Activated CD8-positive, alpha-beta T cell treated with anti-CD3 and anti-CD28 coated beads for 36 hours (primary cell): ENCODE measurements at regions not wholly inside any gene's neighbourhood (a gene's known extent, or its start where the extent isn't known, plus 50 kb on each side); places are given as distances from the start of the nearest gene placed in this dataset.

ENCODE experiments used
- ATAC-seq: fragments of 200-7000 bp; cut with Tn5 transposase; one replicate; pipeline ENCODE4 v1.10.0; 2021; ENCODE audit warnings: mild to moderate bottlenecking, moderate library complexity
- CTCF ChIA-PET: fragments of 350-600 bp; sonication (Branson Sonifier 250); formaldehyde crosslinking; loops from one replicate; lab custom pipeline; 2021; ENCODE audit warnings: antibody characterized with exemption; lab: Charles Lee
- POLR2A ChIA-PET: fragments of 350-600 bp; sonication (Branson Sonifier 250); formaldehyde crosslinking; loops from one replicate; lab custom pipeline; 2021; ENCODE audit warnings: antibody characterized with exemption; lab: Charles Lee
- DNase-seq: peaks from one replicate; pipeline ENCODE4 v3.0.0-alpha.2; 2020
- H3K27ac Mint-ChIP-seq: one replicate; pipeline ENCODE4 v1.8.0; 2021; ENCODE audit warnings: mild to moderate bottlenecking, mixed read lengths
- H3K27me3 Mint-ChIP-seq: one replicate; pipeline ENCODE4 v1.8.0; 2021; ENCODE audit warnings: mixed read lengths
- H3K36me3 Mint-ChIP-seq: one replicate; pipeline ENCODE4 v1.8.0; 2021; ENCODE audit warnings: low read depth, mixed read lengths
- H3K4me1 Mint-ChIP-seq: one replicate; pipeline ENCODE4 v1.8.0; 2021; ENCODE audit warnings: low read depth, mixed read lengths
- H3K4me3 Mint-ChIP-seq: one replicate; pipeline ENCODE4 v1.8.0; 2021; ENCODE audit warnings: mild to moderate bottlenecking, moderate library complexity, mixed read lengths
- H3K9me3 Mint-ChIP-seq: one replicate; pipeline ENCODE4 v1.8.0; 2021; ENCODE audit warnings: mixed read lengths
- intact Hi-C: fragments of 100-400 bp; cut with micrococcal nuclease; formaldehyde crosslinking; loops from one replicate; pipeline ENCODE4 v1.10.0; 2022
- TF ChIP-seq, protein P1 (sequence below): fragments of 200-600 bp; IDR thresholded peaks from one replicate; pipeline ENCODE4 v1.8.0; 2022; ENCODE audit warnings: antibody characterized with exemption, mild to moderate bottlenecking

DNA sequence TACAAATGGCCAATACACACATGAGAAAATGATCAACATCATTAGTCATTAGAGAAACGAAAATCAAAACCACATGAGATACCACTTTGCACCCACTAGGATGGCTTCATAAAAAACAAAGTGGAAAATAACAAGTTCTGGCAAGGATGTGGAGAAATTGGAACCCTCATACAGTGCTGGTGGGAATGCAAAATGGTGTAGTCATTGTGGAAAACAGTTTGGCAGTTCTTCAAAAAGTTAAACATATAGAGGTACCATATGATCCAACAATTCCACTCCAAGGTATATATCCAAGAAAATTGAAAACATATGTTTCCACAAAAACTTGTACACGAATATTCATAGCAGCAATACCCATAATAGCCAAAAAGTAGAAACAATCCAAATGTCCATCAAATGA, 231.6 kb upstream of the CSF3R start:
- Mint-ChIP-seq H3K27ac (no peak overlapping the region), H3K4me3 (no peak overlapping the region), H3K27me3 (peaks cover 23% of the 10 kb centered on the region), H3K9me3 (no peaks in the 10 kb centered on the region), H3K36me3 (no peaks in the 10 kb centered on the region), H3K4me1 (no peaks in the 10 kb centered on the region)
- ATAC-seq: no peak
- intact Hi-C loops: no loop called here
- no peak for DNase-seq
- ChIA-PET POLR2A (no interaction called here), CTCF (no interaction called here)
- TF ChIP-seq, protein P1, sequence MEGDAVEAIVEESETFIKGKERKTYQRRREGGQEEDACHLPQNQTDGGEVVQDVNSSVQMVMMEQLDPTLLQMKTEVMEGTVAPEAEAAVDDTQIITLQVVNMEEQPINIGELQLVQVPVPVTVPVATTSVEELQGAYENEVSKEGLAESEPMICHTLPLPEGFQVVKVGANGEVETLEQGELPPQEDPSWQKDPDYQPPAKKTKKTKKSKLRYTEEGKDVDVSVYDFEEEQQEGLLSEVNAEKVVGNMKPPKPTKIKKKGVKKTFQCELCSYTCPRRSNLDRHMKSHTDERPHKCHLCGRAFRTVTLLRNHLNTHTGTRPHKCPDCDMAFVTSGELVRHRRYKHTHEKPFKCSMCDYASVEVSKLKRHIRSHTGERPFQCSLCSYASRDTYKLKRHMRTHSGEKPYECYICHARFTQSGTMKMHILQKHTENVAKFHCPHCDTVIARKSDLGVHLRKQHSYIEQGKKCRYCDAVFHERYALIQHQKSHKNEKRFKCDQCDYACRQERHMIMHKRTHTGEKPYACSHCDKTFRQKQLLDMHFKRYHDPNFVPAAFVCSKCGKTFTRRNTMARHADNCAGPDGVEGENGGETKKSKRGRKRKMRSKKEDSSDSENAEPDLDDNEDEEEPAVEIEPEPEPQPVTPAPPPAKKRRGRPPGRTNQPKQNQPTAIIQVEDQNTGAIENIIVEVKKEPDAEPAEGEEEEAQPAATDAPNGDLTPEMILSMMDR: no peak

DNA sequence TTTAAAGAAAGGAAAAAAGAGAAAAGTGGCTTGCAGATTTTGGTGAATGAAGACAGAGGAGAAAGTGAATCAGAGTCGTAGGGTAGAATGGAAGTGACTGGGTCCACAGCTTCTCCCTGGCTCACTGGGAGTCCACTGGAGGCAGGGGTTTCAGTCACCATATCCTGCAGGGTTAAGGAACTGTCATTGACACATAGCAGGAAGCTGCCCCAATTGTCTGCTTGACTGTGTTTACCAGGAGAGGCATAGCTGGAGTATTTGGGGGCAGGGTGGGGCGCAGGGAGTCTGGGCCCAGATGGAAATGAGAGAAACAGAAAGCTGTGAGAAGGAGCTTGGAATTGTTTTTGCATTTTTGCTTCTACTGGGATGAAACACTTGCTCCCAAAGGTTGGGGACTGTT, 228.8 kb upstream of the CSF3R start:
- Mint-ChIP-seq H3K4me3 (no peak overlapping the region), H3K27me3 (peaks cover 20% of the 10 kb centered on the region), H3K27ac (no peak overlapping the region), H3K4me1 (no peaks in the 10 kb centered on the region), H3K36me3 (no peaks in the 10 kb centered on the region), H3K9me3 (no peaks in the 10 kb centered on the region)
- ChIA-PET POLR2A (no interaction called here), CTCF (interaction anchor here (1.2 kb wide), 1 partner anchor 196 kb away, joined by 3 read pairs; no protein-coding TSS in a partner anchor)
- TF ChIP-seq, protein P1: no peak
- ATAC-seq: no peak
- no peak for DNase-seq
- intact Hi-C loops: no loop called here

DNA sequence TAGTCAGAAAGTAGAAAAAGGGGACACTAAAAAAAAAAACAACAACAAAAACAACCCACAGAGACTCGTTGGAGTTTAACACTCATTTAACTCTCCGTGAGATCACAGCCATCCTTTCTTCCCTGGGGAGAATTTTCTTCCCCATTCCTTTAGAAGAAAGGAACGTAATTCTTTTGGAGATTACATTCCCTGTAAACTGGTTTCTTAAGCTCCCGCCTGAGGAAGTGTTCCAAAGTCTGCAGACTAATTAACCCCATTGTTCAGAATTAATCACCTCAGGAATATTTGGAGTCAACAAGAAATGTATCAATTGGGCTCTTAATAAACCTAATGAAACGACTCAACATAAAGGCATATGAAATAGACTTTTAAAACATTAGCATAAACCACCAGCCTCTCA, 228.2 kb upstream of the CSF3R start:
- TF ChIP-seq, protein P1: no peak
- ATAC-seq (no peak), DNase-seq (no peak)
- POLR2A ChIA-PET: no interaction called here
- no peak overlapping the region for H3K4me3 Mint-ChIP-seq
- intact Hi-C loops: no loop called here
- H3K27me3 Mint-ChIP-seq: peaks cover 22% of the 10 kb centered on the region
- CTCF ChIA-PET: no interaction called here
- no peak overlapping the region for H3K27ac Mint-ChIP-seq
- H3K4me1 Mint-ChIP-seq: no peaks in the 10 kb centered on the region
- no peaks in the 10 kb centered on the region for H3K36me3 Mint-ChIP-seq
- H3K9me3 Mint-ChIP-seq: no peaks in the 10 kb centered on the region

DNA sequence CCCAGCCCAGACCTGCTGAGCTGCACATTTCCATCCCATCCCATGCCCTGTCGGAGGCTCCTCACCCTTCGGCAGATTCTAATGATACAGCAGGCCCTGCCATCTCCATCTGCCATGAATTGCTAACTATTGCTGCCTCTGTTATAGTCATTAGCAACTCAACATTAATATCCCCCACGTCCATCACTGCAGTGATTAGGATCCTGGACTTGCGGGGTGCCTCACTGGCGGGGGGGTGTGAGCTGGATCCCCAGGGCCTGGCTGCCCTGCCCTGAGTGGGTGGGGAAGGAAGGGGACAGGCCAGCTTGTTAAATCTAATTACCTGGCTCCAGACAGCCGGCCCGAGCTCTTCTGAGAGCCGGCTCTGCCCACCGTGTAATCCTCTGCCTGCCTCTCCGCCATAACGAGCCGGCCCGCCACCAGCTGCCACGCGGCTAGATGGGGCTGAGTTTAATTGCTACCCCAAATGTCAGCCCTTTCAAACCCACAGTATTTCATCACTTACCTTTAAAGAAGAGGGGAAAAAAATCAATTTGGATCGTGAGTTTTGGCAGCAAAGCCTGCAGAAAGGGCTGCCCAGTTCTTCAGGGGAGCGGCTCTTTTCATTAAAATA, 227.3 kb upstream of the CSF3R start:
- H3K27me3 Mint-ChIP-seq: peaks cover 22% of the 10 kb centered on the region
- intact Hi-C loops: no loop called here

DNA sequence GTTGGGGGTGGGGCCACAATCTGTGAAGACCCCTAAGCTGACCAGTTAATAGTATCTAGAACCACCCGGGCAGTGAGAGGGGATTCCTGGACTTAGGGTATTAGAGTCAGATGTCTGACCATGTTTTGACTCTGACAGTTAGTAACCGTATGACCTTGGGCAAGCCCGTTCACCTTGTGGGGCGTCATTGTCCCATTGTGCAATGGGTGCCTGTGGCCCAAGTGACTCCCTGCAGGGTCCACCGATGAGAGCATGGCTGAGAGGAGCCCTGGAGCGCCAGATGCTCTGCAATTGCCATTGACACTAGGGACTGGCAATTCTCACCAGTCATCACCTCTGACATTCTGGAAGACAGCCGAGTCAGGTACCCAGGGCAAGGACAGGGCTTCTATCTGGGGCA, 225.9 kb upstream of the CSF3R start:
- ChIA-PET POLR2A (no interaction called here), CTCF (no interaction called here)
- intact Hi-C loops: no loop called here
- H3K36me3 Mint-ChIP-seq: no peaks in the 10 kb centered on the region
- H3K27ac Mint-ChIP-seq: no peak overlapping the region
- no peaks in the 10 kb centered on the region for H3K9me3 Mint-ChIP-seq
- H3K4me1 Mint-ChIP-seq: no peaks in the 10 kb centered on the region
- ATAC-seq (no peak), DNase-seq (no peak)
- TF ChIP-seq, protein P1: no peak
- peaks cover 23% of the 10 kb centered on the region for H3K27me3 Mint-ChIP-seq
- H3K4me3 Mint-ChIP-seq: no peak overlapping the region

More for the DNA sequence above, 227.3 kb upstream of the CSF3R start:
- no peak overlapping the region for H3K27ac Mint-ChIP-seq
- CTCF ChIA-PET: no interaction called here
- POLR2A ChIA-PET: no interaction called here
- H3K4me3 Mint-ChIP-seq: no peak overlapping the region
- ATAC-seq (no peak), DNase-seq (no peak)
- TF ChIP-seq, protein P1: no peak
- no peaks in the 10 kb centered on the region for H3K4me1 Mint-ChIP-seq
- no peaks in the 10 kb centered on the region for H3K9me3 Mint-ChIP-seq
- no peaks in the 10 kb centered on the region for H3K36me3 Mint-ChIP-seq
